ENCODE measurements at regions not wholly inside any gene's neighbourhood (a gene's known extent, or its start where the extent isn't known, plus 50 kb on each side); places are given as distances from the start of the nearest gene placed in this dataset.
"Not testable (repeated sequence)": the region's sequence is repeated elsewhere in the genome, so short reads cannot be mapped to it uniquely, and the experiment has no call there.

GRCh38 chr7:28329661-28330363 is 82.5 kb upstream of the CREB5 start:
- peaks cover 1% of the 10 kb centered on the region for H3K36me3 Mint-ChIP-seq

DNA sequence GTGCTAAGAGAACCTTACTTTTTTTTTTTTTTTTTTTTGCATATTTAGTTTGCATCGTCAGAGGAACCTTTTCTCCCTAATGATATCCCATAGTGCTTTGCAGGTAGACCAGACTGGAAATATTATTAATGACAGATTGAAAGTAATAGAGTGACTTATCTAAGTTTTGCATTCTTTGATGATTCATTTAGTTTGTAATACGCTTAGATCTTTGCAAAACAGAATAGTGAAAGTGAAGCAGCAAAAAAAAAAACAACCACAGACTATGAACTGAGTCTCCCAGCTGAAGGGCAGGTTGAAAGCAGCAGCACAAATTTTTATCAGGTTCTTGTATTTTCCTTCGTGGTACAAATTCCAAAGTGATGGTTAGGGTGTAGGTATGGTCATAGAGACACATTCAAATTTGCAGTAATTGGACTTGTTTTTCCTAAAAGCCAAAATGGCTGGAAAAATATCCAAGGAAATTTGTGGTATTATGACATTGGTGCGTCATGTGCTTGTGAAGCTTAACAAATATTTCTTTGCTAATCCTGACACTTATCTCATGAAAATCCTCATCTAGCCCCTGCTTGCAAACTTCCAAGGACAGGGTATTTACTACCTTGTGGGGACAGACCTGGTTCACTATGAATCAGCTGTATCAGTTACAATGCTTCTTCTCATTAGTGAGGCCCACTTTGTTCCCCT is 81.8 kb upstream of the CREB5 start:
- peak overlapping the region; percentile 86 for H3K27ac Mint-ChIP-seq
- peaks cover 2% of the 10 kb centered on the region for H3K9me3 Mint-ChIP-seq
- CTCF ChIA-PET, result interaction anchor here (1.0 to 1.9 kb wide), 2 partner anchors 32 to 34 kb away, joined by 7 to 8 read pairs; no protein-coding TSS in a partner anchor
- H3K4me1 Mint-ChIP-seq, result peaks cover 38% of the 10 kb centered on the region
- H3K4me3 Mint-ChIP-seq, result peak overlapping the region; percentile 56
- peaks cover 1% of the 10 kb centered on the region for H3K36me3 Mint-ChIP-seq
- no peak for DNase-seq
- H3K27me3 Mint-ChIP-seq, result no peaks in the 10 kb centered on the region

More at GRCh38 chr7:28329661-28330363, 82.5 kb upstream of the CREB5 start:
- H3K27me3 Mint-ChIP-seq, result no peaks in the 10 kb centered on the region
- H3K4me1 Mint-ChIP-seq, result peaks cover 38% of the 10 kb centered on the region
- peaks cover 2% of the 10 kb centered on the region for H3K9me3 Mint-ChIP-seq
- H3K27ac Mint-ChIP-seq, result peak overlapping the region; percentile 86
- peak overlapping the region; percentile 56 for H3K4me3 Mint-ChIP-seq
- CTCF ChIA-PET, result interaction anchor here (1.0 to 1.9 kb wide), 2 partner anchors 33 kb away, joined by 7 to 8 read pairs; no protein-coding TSS in a partner anchor
- peak; percentile 43 for DNase-seq

- Mint-ChIP-seq H3K27me3 (no peaks in the 10 kb centered on the region), H3K4me3 (no peak overlapping the region), H3K9me3 (peaks cover 2% of the 10 kb centered on the region), H3K4me1 (peaks cover 38% of the 10 kb centered on the region), H3K27ac (no peak overlapping the region), H3K36me3 (peaks cover 1% of the 10 kb centered on the region)
- CTCF ChIA-PET, result interaction anchor here (1.1 kb wide), 1 partner anchor 253 kb away, joined by 4 read pairs; no protein-coding TSS in a partner anchor
- DNase-seq, result no peak
Measured at GRCh38 chr7:28332046-28332445, 80.3 kb upstream of the CREB5 start.

GRCh38 chr7:28333548-28333947 is 78.8 kb upstream of the CREB5 start:
- DNase-seq, H3K27me3 Mint-ChIP-seq, H3K27ac Mint-ChIP-seq, H3K9me3 Mint-ChIP-seq, H3K36me3 Mint-ChIP-seq, CTCF ChIA-PET, H3K4me3 Mint-ChIP-seq: not testable (repeated sequence)
- peaks cover 28% of the 10 kb centered on the region for H3K4me1 Mint-ChIP-seq

DNA sequence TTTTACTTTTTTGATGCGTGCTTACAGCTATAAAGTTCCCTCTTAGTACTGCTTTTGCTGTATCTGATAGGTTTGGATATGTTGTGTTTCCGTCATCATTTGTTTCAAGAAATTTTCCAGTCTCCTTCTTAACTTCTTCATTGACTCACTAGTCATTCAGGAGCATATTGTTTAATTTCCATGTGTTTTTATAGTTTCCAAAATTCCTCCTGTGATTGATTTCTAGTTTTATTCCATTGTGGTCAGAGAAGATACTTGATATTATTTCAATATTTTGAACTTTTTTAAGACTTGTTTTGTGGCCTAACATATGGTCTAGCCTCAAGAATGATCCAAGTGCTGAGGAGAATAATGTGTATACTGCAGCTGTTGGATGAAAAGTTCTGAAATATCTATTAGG is 75.5 kb upstream of the CREB5 start:
- CTCF ChIA-PET, result no interaction called here
- Mint-ChIP-seq H3K36me3 (peaks cover 1% of the 10 kb centered on the region), H3K4me3 (no peak overlapping the region), H3K27me3 (no peaks in the 10 kb centered on the region), H3K4me1 (no peaks in the 10 kb centered on the region), H3K9me3 (peaks cover 2% of the 10 kb centered on the region), H3K27ac (no peak overlapping the region)
- no peak for DNase-seq

GRCh38 chr7:28338041-28338440 is 74.3 kb upstream of the CREB5 start:
- no peak overlapping the region for H3K27ac Mint-ChIP-seq
- no peak for DNase-seq
- peaks cover 1% of the 10 kb centered on the region for H3K36me3 Mint-ChIP-seq
- peaks cover 2% of the 10 kb centered on the region for H3K9me3 Mint-ChIP-seq
- CTCF ChIA-PET, result no interaction called here
- no peaks in the 10 kb centered on the region for H3K27me3 Mint-ChIP-seq
- H3K4me1 Mint-ChIP-seq, result no peaks in the 10 kb centered on the region
- H3K4me3 Mint-ChIP-seq, result no peak overlapping the region

DNA sequence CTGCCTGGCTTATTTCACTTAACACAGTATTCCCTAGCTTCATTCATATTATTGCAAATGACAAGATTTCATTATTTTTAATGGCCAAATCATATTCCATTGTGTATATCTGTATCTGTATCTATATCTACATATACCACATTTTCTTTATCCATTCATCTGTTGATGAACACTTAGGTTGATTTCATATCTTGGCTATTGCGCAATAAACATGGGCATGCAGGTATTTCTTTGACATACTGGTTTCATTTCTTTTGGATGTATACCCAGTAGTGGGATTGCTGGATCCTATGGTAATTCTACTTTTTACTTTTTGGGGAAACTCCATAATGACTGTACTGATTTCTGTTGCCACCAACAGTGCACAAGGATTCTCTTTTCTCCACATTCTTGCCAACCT is 68.9 kb upstream of the CREB5 start:
- H3K36me3 Mint-ChIP-seq, result no peaks in the 10 kb centered on the region
- H3K4me1 Mint-ChIP-seq, result no peaks in the 10 kb centered on the region
- no peaks in the 10 kb centered on the region for H3K27me3 Mint-ChIP-seq
- H3K9me3 Mint-ChIP-seq, result no peaks in the 10 kb centered on the region
- CTCF ChIA-PET, result no interaction called here
- no peak for DNase-seq
- H3K4me3 Mint-ChIP-seq, result no peak overlapping the region
- no peak overlapping the region for H3K27ac Mint-ChIP-seq

GRCh38 chr7:28346256-28346655 is 66.1 kb upstream of the CREB5 start:
- no peak overlapping the region for H3K27ac Mint-ChIP-seq
- H3K27me3 Mint-ChIP-seq, result peaks cover 7% of the 10 kb centered on the region
- CTCF ChIA-PET, result interaction anchor here (2.0 kb wide), 1 partner anchor 49 kb away, joined by 4 read pairs; no protein-coding TSS in a partner anchor
- DNase-seq, result no peak
- no peak overlapping the region for H3K4me3 Mint-ChIP-seq
- no peaks in the 10 kb centered on the region for H3K36me3 Mint-ChIP-seq
- H3K9me3 Mint-ChIP-seq, result no peaks in the 10 kb centered on the region
- H3K4me1 Mint-ChIP-seq, result no peaks in the 10 kb centered on the region

GRCh38 chr7:28346676-28347363 is 65.5 kb upstream of the CREB5 start:
- Mint-ChIP-seq H3K27ac (no peak overlapping the region), H3K4me3 (no peak overlapping the region), H3K27me3 (peaks cover 7% of the 10 kb centered on the region), H3K36me3 (no peaks in the 10 kb centered on the region), H3K4me1 (no peaks in the 10 kb centered on the region), H3K9me3 (no peaks in the 10 kb centered on the region)
- DNase-seq, result no peak
- CTCF ChIA-PET, result interaction anchor here (2.0 kb wide), 1 partner anchor 50 kb away, joined by 4 read pairs; no protein-coding TSS in a partner anchor

- Mint-ChIP-seq H3K4me1 (no peaks in the 10 kb centered on the region), H3K4me3 (no peak overlapping the region)
- CTCF ChIA-PET, result no interaction called here
Measured at GRCh38 chr7:28347475-28348318, 64.6 kb upstream of the CREB5 start.

DNA sequence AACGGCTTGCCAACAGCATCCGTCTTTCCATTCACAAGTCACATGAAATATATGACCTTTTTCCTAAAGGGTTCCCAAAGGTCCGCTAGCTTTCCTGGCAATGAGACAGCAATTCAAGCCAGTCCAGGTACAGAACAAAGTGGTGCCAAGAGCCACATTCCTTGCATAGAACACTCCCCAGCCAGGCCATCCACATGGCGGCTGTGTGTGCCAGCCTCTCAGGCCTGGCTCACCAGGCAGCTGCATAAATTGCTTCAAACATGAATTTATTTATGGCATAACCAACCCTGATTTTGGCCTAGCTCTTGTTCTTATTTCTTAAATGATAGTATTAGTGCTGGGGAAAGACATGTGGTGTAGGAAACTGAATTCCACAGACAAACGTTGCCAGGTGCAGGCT is 63.7 kb upstream of the CREB5 start:
- Mint-ChIP-seq H3K9me3 (no peaks in the 10 kb centered on the region), H3K36me3 (no peaks in the 10 kb centered on the region), H3K4me3 (no peak overlapping the region), H3K4me1 (no peaks in the 10 kb centered on the region), H3K27ac (no peak overlapping the region), H3K27me3 (peaks cover 7% of the 10 kb centered on the region)
- no peak for DNase-seq
- CTCF ChIA-PET, result no interaction called here

More at GRCh38 chr7:28347475-28348318, 64.6 kb upstream of the CREB5 start:
- DNase-seq, result no peak
- H3K9me3 Mint-ChIP-seq, result no peaks in the 10 kb centered on the region
- H3K27me3 Mint-ChIP-seq, result peaks cover 7% of the 10 kb centered on the region
- no peak overlapping the region for H3K27ac Mint-ChIP-seq
- H3K36me3 Mint-ChIP-seq, result no peaks in the 10 kb centered on the region

GRCh38 chr7:28349637-28350036 is 62.7 kb upstream of the CREB5 start:
- CTCF ChIA-PET, result no interaction called here
- no peaks in the 10 kb centered on the region for H3K4me1 Mint-ChIP-seq
- no peaks in the 10 kb centered on the region for H3K36me3 Mint-ChIP-seq
- H3K27me3 Mint-ChIP-seq, result peaks cover 7% of the 10 kb centered on the region
- no peak overlapping the region for H3K4me3 Mint-ChIP-seq
- H3K9me3 Mint-ChIP-seq, result no peaks in the 10 kb centered on the region
- no peak for DNase-seq
- H3K27ac Mint-ChIP-seq, result no peak overlapping the region

DNA sequence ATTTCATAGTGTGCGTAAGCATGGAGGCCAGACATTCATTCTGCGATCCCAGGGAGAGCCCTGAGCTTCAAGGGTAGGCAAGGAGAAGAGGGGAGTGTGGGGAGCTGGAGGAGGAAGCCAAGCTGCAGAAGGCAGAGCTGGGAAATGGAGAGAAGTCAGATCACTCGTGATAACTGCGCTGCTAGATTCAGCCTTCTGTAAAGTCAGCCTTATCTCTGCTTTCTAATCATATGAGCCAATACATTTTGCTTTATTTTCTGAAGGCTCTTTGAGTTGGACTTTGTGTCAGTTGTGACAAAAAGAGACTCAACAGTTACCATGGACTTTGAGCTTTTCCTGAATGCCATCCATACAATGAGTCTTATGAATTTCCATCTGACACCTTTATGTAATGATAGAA is 61.7 kb upstream of the CREB5 start:
- no peaks in the 10 kb centered on the region for H3K36me3 Mint-ChIP-seq
- no peak overlapping the region for H3K4me3 Mint-ChIP-seq
- DNase-seq, result no peak
- no peaks in the 10 kb centered on the region for H3K9me3 Mint-ChIP-seq
- H3K4me1 Mint-ChIP-seq, result no peaks in the 10 kb centered on the region
- H3K27me3 Mint-ChIP-seq, result peaks cover 7% of the 10 kb centered on the region
- H3K27ac Mint-ChIP-seq, result no peak overlapping the region
- CTCF ChIA-PET, result no interaction called here

- H3K27ac Mint-ChIP-seq, result no peak overlapping the region
- CTCF ChIA-PET, result interaction anchor here (0.9 kb wide), 1 partner anchor 27 kb away, joined by 4 read pairs; no protein-coding TSS in a partner anchor
Measured at GRCh38 chr7:28351450-28351849, 60.9 kb upstream of the CREB5 start.

More at GRCh38 chr7:28351450-28351849, 60.9 kb upstream of the CREB5 start:
- no peak for DNase-seq
- peaks cover 7% of the 10 kb centered on the region for H3K27me3 Mint-ChIP-seq
- H3K4me1 Mint-ChIP-seq, result no peaks in the 10 kb centered on the region
- no peaks in the 10 kb centered on the region for H3K9me3 Mint-ChIP-seq
- no peaks in the 10 kb centered on the region for H3K36me3 Mint-ChIP-seq
- no peak overlapping the region for H3K4me3 Mint-ChIP-seq
